Hepatocyte (in vitro differentiated cells): ENCODE measurements at regions not wholly inside any gene's neighbourhood (a gene's known extent, or its start where the extent isn't known, plus 50 kb on each side); places are given as distances from the start of the nearest gene placed in this dataset.

Experiments used
- DNase-seq: peaks from one replicate; pipeline ENCODE4 v3.0.0-alpha.2; 2016; ENCODE audit warnings: low spot score
- H2AFZ ChIP-seq: fragments of 200-600 bp; sonication (generic); 2 replicates; pipeline ENCODE4 v1.6.0; 2016; ENCODE audit warnings: antibody characterized with exemption, mild to moderate bottlenecking
- H3K27ac ChIP-seq: fragments of 200-600 bp; sonication (generic); 2 replicates; pipeline ENCODE4 v1.5.1; 2016; ENCODE audit warnings: mild to moderate bottlenecking
- H3K27me3 ChIP-seq: fragments of 200-600 bp; sonication (generic); 2 replicates; pipeline ENCODE4 v1.6.1; 2016
- H3K36me3 ChIP-seq: fragments of 200-600 bp; sonication (generic); replicated peaks from 2 replicates; pipeline ENCODE4 v1.5.1; 2016; ENCODE audit warnings: low read depth; ENCODE audit not compliant: insufficient read depth
- H3K4me1 ChIP-seq: fragments of 200-600 bp; sonication (generic); 2 replicates; pipeline ENCODE4 v1.5.1; 2016; ENCODE audit warnings: mild to moderate bottlenecking, moderate library complexity; ENCODE audit not compliant: insufficient read depth
- H3K4me2 ChIP-seq: fragments of 200-600 bp; sonication (generic); 2 replicates; pipeline ENCODE4 v1.6.0; 2016
- H3K4me3 ChIP-seq: fragments of 200-600 bp; sonication (generic); 2 replicates; pipeline ENCODE4 v1.5.1; 2016; ENCODE audit warnings: mild to moderate bottlenecking
- H3K79me2 ChIP-seq: fragments of 200-600 bp; sonication (generic); 2 replicates; pipeline ENCODE4 v1.6.0; 2017; ENCODE audit warnings: mild to moderate bottlenecking
- H3K9me2 ChIP-seq: fragments of 200-600 bp; sonication (generic); replicated peaks from 2 replicates; pipeline ENCODE4 v1.6.0; 2017; ENCODE audit warnings: mild to moderate bottlenecking; ENCODE audit not compliant: insufficient read depth
- H3K9me3 ChIP-seq: fragments of 200-600 bp; sonication (generic); 2 replicates; pipeline ENCODE4 v1.5.1; 2016; ENCODE audit warnings: low read depth, mild to moderate bottlenecking
- H4K20me1 ChIP-seq: fragments of 200-600 bp; sonication (generic); 2 replicates; pipeline ENCODE4 v1.6.0; 2016; ENCODE audit warnings: mild to moderate bottlenecking; ENCODE audit not compliant: insufficient read depth, poor library complexity, severe bottlenecking
- EZH2 ChIP-seq: fragments of 200-600 bp; sonication (generic); IDR thresholded peaks from 2 replicates; pipeline ENCODE4 v1.6.1; 2016; ENCODE audit warnings: antibody characterized with exemption, mild to moderate bottlenecking, borderline replicate concordance
- EZH2phosphoT487 ChIP-seq: fragments of 200-600 bp; sonication (generic); IDR thresholded peaks from one replicate; pipeline ENCODE4 v1.6.1; 2018; ENCODE audit warnings: antibody characterized with exemption, mild to moderate bottlenecking, low read depth, moderate library complexity; ENCODE audit not compliant: unreplicated experiment, severe bottlenecking
- WGBS: methylation state at CpG from one replicate; pipeline ENCODE4 v1.1.6; 2016; ENCODE audit warnings: low lambda C conversion rate; ENCODE audit errors: missing lambda C conversion rate; 5-methylcytosine and 5-hydroxymethylcytosine counted together
- TF ChIP-seq, protein P1 (sequence below): fragments of 200-600 bp; sonication (generic); IDR thresholded peaks from 2 replicates; pipeline ENCODE4 v1.5.1; 2016; ENCODE audit warnings: antibody characterized with exemption, mild to moderate bottlenecking; ENCODE audit not compliant: poor library complexity

DNA sequence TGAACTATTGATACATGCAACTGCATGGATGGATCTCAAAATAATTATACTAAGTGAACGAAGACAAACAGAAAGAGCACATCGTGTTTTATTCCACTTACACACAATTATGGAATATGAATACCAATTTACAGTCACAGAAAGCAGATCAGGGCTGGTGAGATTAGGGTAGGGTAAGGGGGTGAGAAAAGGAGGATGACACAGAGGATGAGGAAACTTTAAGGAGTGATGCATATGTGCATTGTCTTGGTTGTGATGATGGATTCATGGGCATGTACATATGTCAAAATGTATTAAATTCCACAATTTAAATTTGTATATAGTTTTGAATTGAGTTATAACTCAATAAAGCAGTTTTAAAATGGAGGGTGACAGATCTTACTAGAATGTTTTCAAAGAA is 548.9 kb downstream of the PYDC2 start:
- Histone ChIP-seq H3K79me2 (no peaks in the 10 kb centered on the region), H3K4me1 (no peaks in the 10 kb centered on the region), H3K4me3 (no peak overlapping the region), H3K36me3 (no peaks in the 10 kb centered on the region), H3K4me2 (no peak overlapping the region), H3K27ac (no peak overlapping the region), H3K9me2 (no peaks in the 10 kb centered on the region), H3K9me3 (no peaks in the 10 kb centered on the region), H2AFZ (no peak overlapping the region), H4K20me1 (no peaks in the 10 kb centered on the region), H3K27me3 (no peaks in the 10 kb centered on the region)
- 85% methylated on average over 2 of the region's 2 CpGs for WGBS
- DNase-seq: no peak
- TF ChIP-seq, protein P1, sequence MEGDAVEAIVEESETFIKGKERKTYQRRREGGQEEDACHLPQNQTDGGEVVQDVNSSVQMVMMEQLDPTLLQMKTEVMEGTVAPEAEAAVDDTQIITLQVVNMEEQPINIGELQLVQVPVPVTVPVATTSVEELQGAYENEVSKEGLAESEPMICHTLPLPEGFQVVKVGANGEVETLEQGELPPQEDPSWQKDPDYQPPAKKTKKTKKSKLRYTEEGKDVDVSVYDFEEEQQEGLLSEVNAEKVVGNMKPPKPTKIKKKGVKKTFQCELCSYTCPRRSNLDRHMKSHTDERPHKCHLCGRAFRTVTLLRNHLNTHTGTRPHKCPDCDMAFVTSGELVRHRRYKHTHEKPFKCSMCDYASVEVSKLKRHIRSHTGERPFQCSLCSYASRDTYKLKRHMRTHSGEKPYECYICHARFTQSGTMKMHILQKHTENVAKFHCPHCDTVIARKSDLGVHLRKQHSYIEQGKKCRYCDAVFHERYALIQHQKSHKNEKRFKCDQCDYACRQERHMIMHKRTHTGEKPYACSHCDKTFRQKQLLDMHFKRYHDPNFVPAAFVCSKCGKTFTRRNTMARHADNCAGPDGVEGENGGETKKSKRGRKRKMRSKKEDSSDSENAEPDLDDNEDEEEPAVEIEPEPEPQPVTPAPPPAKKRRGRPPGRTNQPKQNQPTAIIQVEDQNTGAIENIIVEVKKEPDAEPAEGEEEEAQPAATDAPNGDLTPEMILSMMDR: no peak
- TF ChIP-seq EZH2phosphoT487 (no peak), EZH2 (no peak)

DNA sequence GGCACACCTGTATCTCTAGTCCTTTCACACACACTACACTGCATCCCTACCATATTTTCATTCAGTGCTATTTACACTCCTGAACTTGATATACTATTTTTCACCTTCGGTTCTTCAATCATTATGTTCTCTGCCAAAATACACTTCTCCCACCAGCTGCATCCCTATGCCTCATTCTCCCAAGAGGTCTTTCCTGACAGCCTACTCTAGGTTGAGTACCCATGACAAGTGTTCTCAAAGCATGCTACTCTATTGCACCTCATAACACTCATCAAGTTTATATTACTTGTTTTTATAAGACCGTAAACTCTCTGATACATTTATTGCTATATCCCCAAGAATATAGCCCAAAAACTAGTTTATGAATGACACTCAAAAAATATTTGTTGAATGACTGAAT is 549.5 kb downstream of the PYDC2 start:
- H2AFZ ChIP-seq: no peak overlapping the region
- no peaks in the 10 kb centered on the region for H4K20me1 ChIP-seq
- H3K27ac ChIP-seq: no peak overlapping the region
- no peaks in the 10 kb centered on the region for H3K4me1 ChIP-seq
- no peak overlapping the region for H3K4me3 ChIP-seq
- H3K27me3 ChIP-seq: no peaks in the 10 kb centered on the region
- 47% methylated on average over 2 of the region's 2 CpGs for WGBS
- DNase-seq: no peak
- H3K9me2 ChIP-seq: no peaks in the 10 kb centered on the region
- no peaks in the 10 kb centered on the region for H3K9me3 ChIP-seq
- TF ChIP-seq, protein P1: no peak
- TF ChIP-seq EZH2 (no peak), EZH2phosphoT487 (no peak)
- no peaks in the 10 kb centered on the region for H3K36me3 ChIP-seq
- no peak overlapping the region for H3K4me2 ChIP-seq
- H3K79me2 ChIP-seq: no peaks in the 10 kb centered on the region

DNA sequence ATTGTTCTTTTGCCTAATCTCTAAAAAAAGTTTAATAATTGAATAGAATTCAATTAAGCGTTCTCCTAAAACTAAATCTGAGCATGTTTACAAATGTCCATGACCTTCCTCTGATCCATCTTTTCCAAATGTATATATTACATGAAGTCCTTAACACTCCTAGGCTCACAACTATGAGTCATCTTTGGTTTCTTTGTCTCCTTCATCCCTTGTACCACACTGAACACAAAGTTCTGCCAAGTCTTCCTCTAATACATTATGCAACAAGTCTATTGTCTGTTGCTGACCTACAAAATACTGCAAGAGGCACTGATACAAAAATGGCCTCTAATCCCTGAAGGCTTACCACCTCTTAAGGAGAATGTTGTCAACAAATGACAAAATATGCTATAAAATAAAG is 550.2 kb downstream of the PYDC2 start:
- Histone ChIP-seq H3K79me2 (no peaks in the 10 kb centered on the region), H3K27ac (no peak overlapping the region), H3K4me3 (no peak overlapping the region), H4K20me1 (no peaks in the 10 kb centered on the region), H3K4me1 (no peaks in the 10 kb centered on the region), H3K4me2 (no peak overlapping the region), H3K9me3 (no peaks in the 10 kb centered on the region), H3K27me3 (no peaks in the 10 kb centered on the region), H2AFZ (no peak overlapping the region), H3K36me3 (no peaks in the 10 kb centered on the region), H3K9me2 (no peaks in the 10 kb centered on the region)
- DNase-seq: no peak
- TF ChIP-seq EZH2: no peak
- TF ChIP-seq EZH2phosphoT487: no peak
- TF ChIP-seq, protein P1: no peak
- WGBS: 84% methylated on average over 1 of the region's 1 CpG

DNA sequence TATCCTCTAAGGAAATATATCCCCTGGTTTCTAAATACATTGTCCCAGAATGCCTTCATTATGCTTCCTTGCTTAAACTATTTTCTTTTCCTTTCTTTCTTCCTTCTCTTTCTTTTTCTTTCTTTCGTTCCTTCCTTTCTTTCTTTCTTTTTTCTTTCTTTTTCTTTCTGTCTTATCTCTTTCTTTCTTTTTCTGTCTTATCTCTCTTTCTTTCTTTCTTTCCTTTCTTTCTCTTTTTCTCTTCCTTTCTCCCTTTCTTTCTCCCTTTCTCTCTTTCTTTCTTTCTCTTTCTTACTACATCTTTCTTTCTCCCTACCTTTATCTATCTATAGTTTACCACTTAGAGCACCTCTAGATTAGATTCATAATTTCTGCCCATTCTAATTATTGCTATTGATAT is 552.1 kb downstream of the PYDC2 start:
- H3K4me1 ChIP-seq: no peaks in the 10 kb centered on the region
- no peak overlapping the region for H3K4me3 ChIP-seq
- H3K27ac ChIP-seq: no peak overlapping the region
- H4K20me1 ChIP-seq: no peaks in the 10 kb centered on the region
- WGBS: 100% methylated on average over 1 of the region's 1 CpG
- no peak overlapping the region for H2AFZ ChIP-seq
- no peaks in the 10 kb centered on the region for H3K9me2 ChIP-seq
- TF ChIP-seq EZH2phosphoT487 (no peak), EZH2 (no peak)
- TF ChIP-seq, protein P1: no peak
- DNase-seq: no peak
- no peaks in the 10 kb centered on the region for H3K79me2 ChIP-seq
- H3K27me3 ChIP-seq: no peaks in the 10 kb centered on the region
- H3K9me3 ChIP-seq: no peaks in the 10 kb centered on the region
- H3K4me2 ChIP-seq: no peak overlapping the region
- H3K36me3 ChIP-seq: no peaks in the 10 kb centered on the region
